ENCODE measurements at regions not wholly inside any gene's neighbourhood (a gene's known extent, or its start where the extent isn't known, plus 50 kb on each side); places are given as distances from the start of the nearest gene placed in this dataset.

DNA sequence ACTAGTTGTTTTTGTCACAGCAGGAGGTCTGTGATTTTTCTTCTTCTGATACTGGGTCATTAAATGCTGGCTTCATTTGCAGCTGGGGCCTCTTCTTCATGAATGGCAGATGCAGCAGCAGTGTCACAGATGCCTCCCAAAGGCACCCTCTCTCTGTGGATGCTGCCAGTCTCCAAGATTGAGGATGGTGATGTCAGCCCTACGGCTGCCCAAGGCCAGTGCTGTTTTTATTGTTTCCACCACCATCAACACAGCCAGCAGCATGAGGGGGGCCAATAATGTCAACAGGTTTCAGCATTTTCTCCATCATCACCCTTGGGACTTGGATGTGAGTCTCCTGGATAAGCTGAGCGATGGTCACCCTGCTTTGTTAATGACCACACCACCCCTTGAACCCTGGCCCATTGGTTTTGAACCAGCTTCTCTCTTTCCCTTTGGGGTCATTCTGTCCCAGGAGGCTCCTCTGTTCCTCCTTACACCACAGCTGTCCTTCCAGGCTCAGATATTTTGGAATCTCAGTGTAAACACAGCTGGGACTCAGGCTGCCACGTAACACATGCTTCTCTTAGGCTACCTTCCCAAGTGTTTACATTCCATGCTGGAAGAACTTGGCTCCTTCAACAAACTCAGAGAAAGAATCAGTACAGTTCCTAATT lies 151.7 kb upstream of the DDHD1 start:
- Histone ChIP-seq H3K9me3 (no peaks in the 10 kb centered on the region), H3K4me1 (ENCODE audit: low read depth) (no peaks in the 10 kb centered on the region), H3K36me3 (ENCODE audit: low read depth) (no peaks in the 10 kb centered on the region), H3K4me3 (no peak overlapping the region)
- no peak for ATAC-seq
- intact Hi-C loops (cut with DNase I, micrococcal nuclease) = no loop called here
- TF ChIP-seq CTCF (IDR thresholded peaks at IDR 0.05) = no peak
- DNase-seq = no peak

GRCh38 chr14:53295985-53296582 lies 143.0 kb upstream of the DDHD1 start:
- intact Hi-C loops (cut with DNase I, micrococcal nuclease) = loop anchor here in 1 of 2 donors (10.0 kb wide), 1 partner anchor 1049 kb away; no protein-coding TSS in a partner anchor
- H3K4me3 ChIP-seq = no peak overlapping the region
- H3K36me3 ChIP-seq (ENCODE audit: low read depth) = no peaks in the 10 kb centered on the region
- no peaks in the 10 kb centered on the region for H3K9me3 ChIP-seq
- DNase-seq = peak in 1 of 3 donors; percentile 47
- ATAC-seq = no peak
- peak; percentile 44 for TF ChIP-seq CTCF (IDR thresholded peaks at IDR 0.05)
- H3K4me1 ChIP-seq (ENCODE audit: low read depth) = no peaks in the 10 kb centered on the region

DNA sequence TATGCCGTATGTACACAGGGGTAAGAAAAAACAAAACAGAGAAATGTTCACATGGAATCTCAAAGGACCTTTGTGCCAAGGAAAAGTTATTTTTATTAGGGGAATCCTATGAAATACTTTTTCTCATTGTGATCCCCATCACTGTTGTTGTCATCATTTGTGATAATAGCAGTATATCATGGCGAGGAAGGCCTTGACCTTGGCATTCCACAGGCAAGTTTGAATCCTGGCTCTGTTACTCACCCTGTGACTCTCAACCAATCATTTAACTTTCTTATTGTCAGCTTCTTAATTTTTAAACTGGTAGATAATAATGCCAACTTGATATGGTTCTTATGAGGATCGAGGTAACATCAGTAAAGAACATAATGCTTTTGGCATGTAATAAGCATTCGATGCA lies 142.2 kb upstream of the DDHD1 start:
- Histone ChIP-seq H3K4me3 (no peak overlapping the region), H3K9me3 (no peaks in the 10 kb centered on the region), H3K36me3 (ENCODE audit: low read depth) (no peaks in the 10 kb centered on the region), H3K4me1 (ENCODE audit: low read depth) (no peaks in the 10 kb centered on the region)
- DNase-seq = no peak
- intact Hi-C loops (cut with DNase I, micrococcal nuclease) = loop anchor here in 1 of 2 donors (10.0 kb wide), 1 partner anchor 1049 kb away; no protein-coding TSS in a partner anchor
- no peak for ATAC-seq
- TF ChIP-seq CTCF (IDR thresholded peaks at IDR 0.05) = no peak

- no peaks in the 10 kb centered on the region for H3K4me1 ChIP-seq (ENCODE audit: low read depth)
- DNase-seq = no peak
- no peak for ATAC-seq
- no peak for TF ChIP-seq CTCF (IDR thresholded peaks at IDR 0.05)
- intact Hi-C loops (cut with DNase I, micrococcal nuclease) = no loop called here
- H3K4me3 ChIP-seq = no peak overlapping the region
- H3K9me3 ChIP-seq = no peaks in the 10 kb centered on the region
- no peaks in the 10 kb centered on the region for H3K36me3 ChIP-seq (ENCODE audit: low read depth)
Measured at GRCh38 chr14:53286301-53286700, 133.2 kb upstream of the DDHD1 start.

- TF ChIP-seq CTCF (IDR thresholded peaks at IDR 0.05) = no peak
- no peak for DNase-seq
- ATAC-seq = no peak
- Histone ChIP-seq H3K4me3 (no peak overlapping the region), H3K4me1 (ENCODE audit: low read depth) (no peaks in the 10 kb centered on the region), H3K36me3 (ENCODE audit: low read depth) (no peaks in the 10 kb centered on the region), H3K9me3 (no peaks in the 10 kb centered on the region)
- intact Hi-C loops (cut with DNase I, micrococcal nuclease) = no loop called here
Measured at GRCh38 chr14:53285821-53286220, 132.7 kb upstream of the DDHD1 start.

Measured in mucosa of descending colon (tissue), 3 donors.